HFF-Myc (cell line): ENCODE measurements at regions not wholly inside any gene's neighbourhood (a gene's known extent, or its start where the extent isn't known, plus 50 kb on each side); places are given as distances from the start of the nearest gene placed in this dataset.

Experiments used
- DNase-seq: peaks from one replicate; pipeline ENCODE4 v3.0.0-alpha.2; 2011; ENCODE audit warnings: low read depth; ENCODE audit errors: extremely low read depth
- H3K4me3 ChIP-seq: replicated peaks from 2 replicates; pipeline ENCODE4 v1.5.1; 2011; ENCODE audit warnings: low read depth, mild to moderate bottlenecking, control low read depth, low read length
- CTCF ChIP-seq: IDR thresholded peaks from 2 replicates; pipeline ENCODE4 v1.5.1; 2012; ENCODE audit warnings: mild to moderate bottlenecking, low read depth, low read length, control low read depth; ENCODE audit errors: missing control alignments

GRCh38 chr18:41809652-41810051 lies 145.4 kb upstream of the PIK3C3 start:
- DNase-seq: no peak
- TF ChIP-seq CTCF: no peak
- no peak overlapping the region for H3K4me3 ChIP-seq

GRCh38 chr18:41805341-41805740 lies 149.7 kb upstream of the PIK3C3 start:
- no peak for DNase-seq
- TF ChIP-seq CTCF: no peak
- H3K4me3 ChIP-seq: no peak overlapping the region

GRCh38 chr18:41798879-41799278 lies 156.2 kb upstream of the PIK3C3 start:
- no peak for TF ChIP-seq CTCF
- no peak for DNase-seq
- H3K4me3 ChIP-seq: no peak overlapping the region

- no peak for TF ChIP-seq CTCF
- no peak overlapping the region for H3K4me3 ChIP-seq
- no peak for DNase-seq
These were observed 164.3 kb upstream of the PIK3C3 start for GRCh38 chr18:41790687-41791086.

- H3K4me3 ChIP-seq: no peak overlapping the region
- DNase-seq: no peak
These were observed 166.0 kb upstream of the PIK3C3 start for GRCh38 chr18:41789001-41789400.

GRCh38 chr18:41783879-41784278 lies 171.2 kb upstream of the PIK3C3 start:
- no peak for DNase-seq
- no peak for TF ChIP-seq CTCF
- H3K4me3 ChIP-seq: no peak overlapping the region

More at GRCh38 chr18:41789001-41789400, 166.0 kb upstream of the PIK3C3 start:
- no peak for TF ChIP-seq CTCF

- H3K4me3 ChIP-seq: no peak overlapping the region
- TF ChIP-seq CTCF: no peak
- DNase-seq: no peak
These were observed 171.8 kb upstream of the PIK3C3 start for GRCh38 chr18:41783065-41783818.
